Stromal cell of bone marrow (primary cell): ENCODE measurements at regions not wholly inside any gene's neighbourhood (a gene's known extent, or its start where the extent isn't known, plus 50 kb on each side); places are given as distances from the start of the nearest gene placed in this dataset.

ENCODE experiments used
- DNase-seq: peaks from one replicate; pipeline ENCODE4 v3.0.0-alpha.2; 2012; ENCODE audit warnings: low read depth

DNA sequence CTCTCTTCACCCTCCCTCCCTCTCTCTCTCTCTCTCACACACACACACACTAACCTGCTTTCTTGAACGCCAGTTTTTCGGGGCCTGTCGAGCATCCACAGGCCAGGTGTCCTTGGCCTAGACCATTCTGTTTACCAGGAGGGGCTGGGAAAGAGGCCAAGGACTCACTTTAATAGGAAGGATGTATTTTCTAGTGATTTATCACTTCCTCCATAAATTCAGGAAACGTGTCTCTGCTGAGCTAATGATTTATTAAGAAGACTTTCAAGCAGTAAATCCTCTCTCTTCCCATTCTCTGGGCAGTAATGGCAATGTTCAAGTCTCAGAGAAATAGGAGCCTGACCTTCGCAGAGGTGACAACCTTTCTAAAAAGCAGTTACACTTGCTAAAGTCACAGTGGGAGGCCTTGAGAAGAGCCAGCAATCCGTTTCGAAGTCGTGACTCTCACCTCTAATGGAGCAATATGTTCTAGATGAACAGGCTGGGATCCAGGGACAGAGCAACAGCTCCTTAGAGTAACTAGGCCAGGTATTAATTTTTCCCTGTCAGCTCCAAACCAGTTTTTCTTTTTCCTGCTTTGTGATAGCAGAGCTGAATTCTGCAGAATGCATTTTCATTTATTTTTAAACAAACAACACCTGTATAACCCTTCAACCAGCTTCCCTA is 1357.5 kb upstream of the SORCS1 start:
- no peak for DNase-seq

DNA sequence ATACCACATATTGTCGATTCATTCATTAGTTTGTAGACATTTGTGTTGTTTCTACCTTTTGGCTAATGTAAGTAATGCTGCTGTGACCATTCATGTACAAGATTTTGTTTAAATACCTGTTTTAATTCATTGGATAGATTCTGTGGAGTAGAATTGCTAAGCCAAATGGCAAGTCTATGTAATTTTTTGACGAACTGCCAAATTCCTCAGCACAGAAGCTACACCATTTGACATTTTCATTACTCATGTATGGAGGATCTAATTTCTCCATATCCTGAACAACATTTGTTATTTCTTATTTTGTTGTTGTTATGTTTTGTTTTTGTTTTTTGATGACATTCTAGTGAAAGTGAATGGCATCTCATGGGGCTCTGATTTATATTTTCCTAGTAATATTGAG is 1351.3 kb upstream of the SORCS1 start:
- DNase-seq = no peak

GRCh38 chr10:108500396-108500795 is 1335.9 kb upstream of the SORCS1 start:
- DNase-seq = no peak

DNA sequence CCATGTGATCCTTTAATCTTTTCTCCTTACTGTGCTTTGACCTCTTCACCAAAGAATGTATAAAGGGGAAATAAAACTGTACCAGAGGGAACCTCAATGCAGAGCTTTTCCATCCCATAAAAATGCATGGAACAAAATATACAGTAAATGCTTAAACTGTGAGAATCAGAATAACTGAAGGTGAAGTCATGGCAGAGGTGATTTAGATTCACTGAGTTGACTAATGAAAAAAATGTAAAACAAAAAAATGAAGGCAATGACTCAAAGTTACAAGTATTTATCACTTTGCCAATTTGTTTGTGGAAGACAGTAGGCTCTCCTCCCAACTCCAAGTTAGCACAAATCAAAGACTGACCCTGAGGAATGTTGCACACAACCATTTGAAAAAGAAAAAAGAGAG is 1331.6 kb upstream of the SORCS1 start:
- DNase-seq = no peak

DNA sequence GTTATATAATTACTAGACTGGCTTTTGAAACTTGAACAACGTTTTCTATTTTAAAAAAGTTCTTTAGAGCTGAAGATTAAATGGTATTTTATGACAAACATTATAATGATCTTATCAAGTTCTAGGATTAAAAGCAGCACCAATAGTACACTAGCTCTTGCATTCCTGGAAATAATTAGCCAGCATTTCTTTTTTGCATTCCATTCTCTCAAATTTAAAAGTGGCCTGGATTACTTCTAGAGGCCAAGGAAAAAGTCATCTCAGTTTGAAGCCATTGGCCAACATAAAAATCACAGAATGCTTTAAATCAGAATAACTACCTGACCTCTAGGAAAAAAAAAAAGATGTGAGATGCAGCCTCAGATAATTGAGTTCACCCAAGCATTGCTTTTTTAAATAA is 1326.4 kb upstream of the SORCS1 start:
- DNase-seq = no peak

DNA sequence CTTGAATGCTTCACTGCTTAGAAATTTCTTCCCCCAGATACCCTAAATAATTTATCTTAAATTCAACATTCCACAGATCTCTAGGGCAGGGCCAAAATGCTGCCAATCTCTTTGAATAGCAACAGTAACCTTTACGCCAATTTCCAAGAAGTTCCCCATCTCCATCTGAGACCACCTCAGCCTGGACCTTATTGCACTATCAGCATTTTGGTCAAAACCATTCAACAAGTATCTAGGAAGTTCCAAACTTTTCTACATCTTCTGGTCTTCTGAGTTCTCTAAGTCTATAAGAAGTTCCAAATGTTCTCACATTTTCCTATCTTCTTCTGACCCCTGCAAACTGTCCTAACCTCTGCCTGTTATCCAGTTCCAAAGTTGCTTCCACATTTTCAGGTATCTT is 1306.9 kb upstream of the SORCS1 start:
- DNase-seq = no peak

DNA sequence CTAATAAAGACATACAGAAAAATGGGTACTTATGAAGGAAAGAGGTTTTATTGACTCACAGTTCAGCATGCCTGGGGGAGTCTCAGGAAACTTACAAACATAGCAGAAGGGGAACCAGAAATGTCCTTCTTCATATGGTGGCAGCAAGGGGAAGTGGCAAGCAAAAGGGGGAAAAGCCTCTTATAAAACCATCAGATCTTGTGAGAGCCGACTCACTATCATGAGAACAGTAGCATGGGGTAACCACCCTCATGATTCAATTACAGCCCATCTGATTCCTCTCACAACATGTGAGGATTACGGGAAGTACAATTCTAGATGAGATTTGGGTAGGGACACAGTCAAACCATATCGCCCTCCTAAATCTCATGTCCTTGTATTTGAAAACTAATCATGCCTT is 1305.4 kb upstream of the SORCS1 start:
- DNase-seq = no peak

DNA sequence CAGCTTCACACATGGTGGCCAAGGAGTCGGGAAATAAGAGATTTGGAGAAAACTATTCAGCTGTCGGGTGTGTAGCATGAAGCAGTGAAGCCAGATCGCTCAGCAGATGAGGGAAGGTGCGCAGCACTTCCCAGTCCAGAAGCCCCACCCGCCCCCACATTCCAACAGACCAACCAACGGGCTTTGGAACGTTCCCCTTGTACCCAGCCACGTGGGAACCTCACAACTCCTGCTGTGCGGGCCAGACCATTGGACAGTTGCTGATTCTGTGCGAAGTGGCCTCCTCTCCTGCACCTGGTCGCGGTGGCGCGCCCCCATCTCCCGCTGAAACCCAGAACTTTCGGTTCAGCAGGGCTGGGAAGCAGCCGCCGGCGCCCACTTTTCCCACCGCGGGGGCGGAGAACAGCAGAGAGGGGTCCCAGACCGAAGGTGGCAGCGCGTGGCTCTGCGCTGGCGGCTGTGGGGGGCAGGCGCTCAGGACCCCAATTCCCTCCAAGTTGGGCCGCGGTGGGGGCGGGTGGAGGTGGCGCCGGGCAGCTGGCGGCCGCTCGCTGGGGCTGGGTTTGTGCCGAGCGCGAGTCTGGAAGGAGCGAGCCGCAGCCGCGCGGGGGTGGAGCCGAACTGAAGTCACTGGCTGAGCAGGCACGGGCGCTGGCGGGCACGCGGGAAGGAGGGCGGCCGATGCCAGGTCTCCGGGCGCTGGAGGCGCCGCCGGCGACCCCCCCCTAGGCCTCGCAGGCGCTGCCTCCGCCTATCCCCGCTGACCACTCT is 1301.5 kb upstream of the SORCS1 start:
- no peak for DNase-seq

- no peak for DNase-seq
Measured at GRCh38 chr10:108462005-108462404, 1297.5 kb upstream of the SORCS1 start.

GRCh38 chr10:108454793-108455192 is 1290.3 kb upstream of the SORCS1 start:
- DNase-seq = peak; percentile 14

DNA sequence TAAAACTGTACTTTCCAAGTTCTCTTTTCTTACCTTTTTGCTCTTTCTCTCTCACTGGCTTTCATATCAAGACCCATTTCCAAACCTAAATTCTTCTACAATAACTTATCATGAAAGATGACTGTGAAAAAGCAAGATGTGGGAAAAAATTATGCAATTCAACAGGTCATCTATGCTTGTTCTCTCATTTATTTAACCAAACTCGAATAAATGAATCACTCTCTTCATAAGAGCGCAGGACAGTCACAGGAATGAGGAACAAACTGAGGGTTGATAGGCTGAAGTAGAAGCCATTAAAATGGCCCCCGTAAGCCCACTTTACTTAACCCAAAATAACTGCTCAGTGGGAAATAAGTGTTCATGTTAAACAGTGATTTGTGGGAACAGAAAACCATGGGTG is 1289.7 kb upstream of the SORCS1 start:
- no peak for DNase-seq

- DNase-seq = no peak
Measured at GRCh38 chr10:108453166-108453565, 1288.7 kb upstream of the SORCS1 start.

DNA sequence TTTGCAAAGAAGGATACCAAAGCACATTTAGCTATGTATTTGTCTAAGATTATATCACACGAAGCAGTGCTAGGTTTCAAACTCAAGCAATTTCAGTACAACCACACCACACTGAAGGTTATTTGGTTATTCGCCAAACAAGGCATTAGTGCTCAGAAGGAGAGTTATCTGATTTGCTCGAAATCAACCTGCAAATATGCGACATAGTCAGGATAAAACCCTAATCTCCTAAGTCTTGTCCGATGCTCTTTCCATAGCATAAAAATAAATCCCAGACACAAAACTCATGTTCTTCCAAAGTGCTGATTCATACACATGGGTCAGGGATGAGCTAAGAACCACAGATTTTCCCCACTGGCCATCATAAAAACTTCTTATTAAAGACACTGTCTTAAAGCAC is 1288.0 kb upstream of the SORCS1 start:
- no peak for DNase-seq

DNA sequence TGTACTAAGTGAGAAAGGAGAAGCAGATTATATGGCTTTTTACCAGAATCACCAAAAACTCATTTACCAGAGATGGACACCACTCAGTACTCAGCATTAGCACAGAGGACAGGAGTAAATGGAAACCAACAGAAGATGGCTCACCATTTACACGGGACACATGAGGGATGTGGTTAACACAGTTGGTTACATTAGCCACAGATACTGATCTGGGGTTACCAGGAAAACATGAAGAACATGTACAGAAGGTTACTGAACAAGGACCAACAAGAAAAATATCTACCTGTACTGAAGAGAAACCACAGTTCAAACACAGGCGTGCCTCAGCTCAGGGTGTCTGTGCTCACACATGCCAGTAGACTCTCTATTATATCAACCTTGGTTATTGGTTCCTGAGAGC is 1285.8 kb upstream of the SORCS1 start:
- DNase-seq = no peak

- DNase-seq = no peak
Measured at GRCh38 chr10:108445746-108446145, 1281.2 kb upstream of the SORCS1 start.

DNA sequence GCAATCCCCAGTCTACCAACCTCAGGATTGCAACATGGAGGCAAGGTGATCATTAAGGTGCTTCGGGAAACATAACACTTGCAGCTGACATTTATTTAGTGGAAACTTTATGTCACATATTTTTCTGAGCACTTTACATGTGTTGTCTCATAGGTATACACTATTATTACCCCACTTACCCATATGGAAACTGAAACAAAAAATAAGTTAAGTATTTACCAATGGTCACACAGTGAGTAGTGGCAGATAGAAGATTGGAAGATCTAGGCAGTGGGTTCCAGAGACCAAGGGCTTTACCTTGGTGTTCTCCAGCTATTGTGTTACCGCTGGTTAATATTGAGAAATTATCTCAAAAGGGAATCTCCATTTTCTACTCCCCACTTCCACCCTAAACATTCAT is 1279.1 kb upstream of the SORCS1 start:
- DNase-seq = no peak

DNA sequence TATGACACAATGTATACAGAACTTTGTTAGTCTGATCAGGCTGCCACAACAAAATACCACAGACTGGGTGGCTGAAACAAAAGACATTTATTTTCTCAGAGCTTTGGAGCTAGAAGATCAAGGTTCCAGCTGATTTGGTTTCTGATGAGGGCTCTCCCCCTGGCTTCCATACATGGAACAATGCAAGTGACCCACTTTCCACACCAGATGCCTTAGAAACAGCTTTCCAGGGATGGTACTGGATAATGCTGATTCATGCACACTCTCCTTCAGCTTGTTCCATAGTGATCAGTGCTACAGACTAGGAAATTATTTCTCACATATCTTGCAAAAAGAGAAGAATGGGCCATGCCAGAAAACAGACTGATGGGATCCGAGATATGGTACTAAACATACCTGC is 1274.9 kb upstream of the SORCS1 start:
- no peak for DNase-seq

DNA sequence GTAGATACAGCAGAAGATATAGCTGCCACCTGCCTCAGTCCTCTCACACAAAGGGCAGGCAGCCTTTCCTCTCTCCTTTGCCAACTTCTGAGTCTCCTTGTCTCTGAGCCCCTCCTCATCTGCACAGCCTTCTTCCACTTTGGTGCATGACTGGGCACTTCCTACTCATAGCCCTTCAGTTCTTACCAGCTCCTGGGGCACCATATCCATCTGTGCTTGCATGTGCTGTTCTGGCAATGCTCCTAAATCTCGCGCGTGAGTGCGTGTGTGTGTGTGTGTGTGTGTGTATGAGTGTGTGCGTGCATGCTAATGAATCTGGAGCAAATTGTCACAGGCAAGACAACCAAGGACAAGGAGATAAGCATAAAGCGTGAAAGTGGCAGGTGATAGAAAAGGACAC is 1271.6 kb upstream of the SORCS1 start:
- DNase-seq = no peak

GRCh38 chr10:108434559-108435252 is 1270.2 kb upstream of the SORCS1 start:
- DNase-seq = no peak

GRCh38 chr10:108427146-108427545 is 1262.6 kb upstream of the SORCS1 start:
- no peak for DNase-seq

DNA sequence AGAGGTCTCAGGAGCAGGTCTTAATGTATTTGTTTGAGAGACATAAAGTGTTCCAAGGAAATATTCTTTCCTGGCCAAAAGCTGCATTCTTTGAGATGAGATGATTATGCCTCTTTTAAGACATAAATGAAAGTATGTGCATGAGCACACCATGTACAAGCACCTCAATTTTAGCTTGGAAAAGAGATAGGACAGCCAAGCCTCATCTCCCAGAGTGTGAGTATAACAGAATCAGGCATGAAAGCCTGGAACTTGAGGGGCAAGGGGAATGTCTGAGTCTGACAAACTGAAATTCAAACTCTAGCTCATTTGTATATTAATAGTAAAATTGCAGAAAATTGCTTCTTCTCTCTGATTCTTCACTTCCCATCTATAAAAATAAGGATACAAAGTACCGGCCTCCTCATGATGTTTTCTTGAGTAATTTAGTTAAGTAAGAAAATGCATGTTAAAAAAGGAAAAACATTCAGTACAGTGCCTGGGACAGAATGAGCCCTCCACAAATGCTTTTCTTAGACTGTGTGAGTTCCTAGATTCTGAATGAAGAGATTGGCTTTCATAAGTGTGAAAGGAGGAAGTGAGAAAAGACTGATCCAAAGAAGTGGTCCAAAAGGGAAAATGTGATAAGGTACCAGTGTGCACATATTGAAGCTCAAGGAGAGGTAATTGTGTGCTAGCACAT is 1260.9 kb upstream of the SORCS1 start:
- no peak for DNase-seq

GRCh38 chr10:108424656-108425055 is 1260.2 kb upstream of the SORCS1 start:
- DNase-seq = peak; percentile 7

DNA sequence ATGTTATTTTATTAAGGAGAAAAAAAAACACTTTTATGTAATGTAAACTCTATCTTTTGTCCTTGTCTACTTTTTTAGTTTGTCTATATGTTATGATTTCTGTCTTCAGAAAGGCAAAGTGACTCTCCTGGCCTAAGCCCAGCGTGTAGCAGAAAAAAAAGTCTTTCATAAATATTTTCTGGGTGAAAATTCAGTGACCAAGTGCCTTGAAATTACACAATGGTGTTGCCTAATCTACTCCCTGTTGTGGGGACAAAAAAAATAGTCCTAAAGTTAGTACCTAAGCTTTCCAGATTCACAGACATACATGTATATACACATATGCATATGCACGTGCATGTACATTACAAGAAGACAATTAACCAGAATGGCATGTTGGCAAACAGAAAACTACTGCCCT is 1257.8 kb upstream of the SORCS1 start:
- DNase-seq = no peak
